ENCODE measurements at regions not wholly inside any gene's neighbourhood (a gene's known extent, or its start where the extent isn't known, plus 50 kb on each side); places are given as distances from the start of the nearest gene placed in this dataset.

GRCh38 chr2:207408086-207408794 lies 121.5 kb upstream of the CREB1 start:
- DNase-seq (ENCODE audit: low read depth): no peak
- Mint-ChIP-seq H3K27me3 (ENCODE audit: low read depth, unreplicated experiment) (no peaks in the 10 kb centered on the region), H3K9me3 (ENCODE audit: unreplicated experiment) (peaks cover 7% of the 10 kb centered on the region), H3K4me3 (ENCODE audit: unreplicated experiment) (no peak overlapping the region), H3K4me1 (ENCODE audit: low read depth, unreplicated experiment) (peaks cover 21% of the 10 kb centered on the region), H3K27ac (ENCODE audit: unreplicated experiment) (no peak overlapping the region), H3K36me3 (ENCODE audit: low read depth, unreplicated experiment) (peaks cover 2% of the 10 kb centered on the region)
- no peaks in the 10 kb centered on the region for H3K79me2 ChIP-seq (ENCODE audit: insufficient read depth, low read length)
- peaks cover 4% of the 10 kb centered on the region for H3K4me1 ChIP-seq (ENCODE audit: insufficient read depth, low read length)
- H3K36me3 ChIP-seq (ENCODE audit: insufficient read depth, low read length): no peaks in the 10 kb centered on the region
- no peak overlapping the region for H3K27ac ChIP-seq (ENCODE audit: low read depth, low read length)
- H3K4me3 ChIP-seq (ENCODE audit: insufficient read depth, low read depth, low read length): no peak overlapping the region
- TF ChIP-seq CTCF (IDR thresholded peaks at IDR 0.05; ENCODE audit: insufficient read depth, low read depth, low read length) (no peak), EZH2 (IDR thresholded peaks at IDR 0.05; ENCODE audit: insufficient read depth, low read length) (no peak)
- no peak for FAIRE-seq
- peak overlapping the region; percentile 21 for H2AFZ ChIP-seq (ENCODE audit: low read depth, low read length)
- H3K9ac ChIP-seq (ENCODE audit: low read length): no peak overlapping the region
- no peaks in the 10 kb centered on the region for H3K9me3 ChIP-seq (ENCODE audit: insufficient read depth, low read depth, low read length)
- peak overlapping the region; percentile 38 for H3K4me2 ChIP-seq (ENCODE audit: low read length)
- no peaks in the 10 kb centered on the region for H4K20me1 ChIP-seq (ENCODE audit: insufficient read depth, low read length)
- H3K27me3 ChIP-seq (ENCODE audit: insufficient read depth, low read length): no peaks in the 10 kb centered on the region

DNA sequence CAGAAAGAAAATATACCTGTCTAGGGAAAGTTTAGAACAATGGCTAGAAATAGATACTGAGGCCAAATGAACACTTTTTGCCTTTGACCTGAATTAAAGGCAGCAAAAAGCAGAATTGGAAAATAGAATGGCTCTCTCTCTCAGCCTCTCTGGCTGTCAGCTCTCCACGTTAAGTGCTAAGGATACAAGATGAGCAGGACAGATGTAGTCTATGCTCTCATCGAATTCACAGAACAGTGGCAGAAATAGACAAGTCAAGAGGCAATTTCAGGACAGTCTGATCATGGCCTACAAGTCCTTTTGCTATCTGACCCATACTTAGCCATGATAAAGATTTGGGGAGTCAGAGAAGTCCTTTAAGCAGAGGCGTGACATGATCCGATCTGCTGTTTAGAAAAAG lies 120.2 kb upstream of the CREB1 start:
- Histone ChIP-seq H3K36me3 (ENCODE audit: insufficient read depth, low read length) (no peaks in the 10 kb centered on the region), H3K4me3 (ENCODE audit: insufficient read depth, low read depth, low read length) (no peak overlapping the region), H3K9ac (ENCODE audit: low read length) (no peak overlapping the region), H3K79me2 (ENCODE audit: insufficient read depth, low read length) (no peaks in the 10 kb centered on the region), H4K20me1 (ENCODE audit: insufficient read depth, low read length) (no peaks in the 10 kb centered on the region), H2AFZ (ENCODE audit: low read depth, low read length) (no peak overlapping the region), H3K27ac (ENCODE audit: low read depth, low read length) (no peak overlapping the region), H3K9me3 (ENCODE audit: insufficient read depth, low read depth, low read length) (no peaks in the 10 kb centered on the region), H3K27me3 (ENCODE audit: insufficient read depth, low read length) (no peaks in the 10 kb centered on the region), H3K4me1 (ENCODE audit: insufficient read depth, low read length) (peaks cover 4% of the 10 kb centered on the region), H3K4me2 (ENCODE audit: low read length) (no peak overlapping the region)
- Mint-ChIP-seq H3K4me1 (ENCODE audit: low read depth, unreplicated experiment) (peaks cover 21% of the 10 kb centered on the region), H3K36me3 (ENCODE audit: low read depth, unreplicated experiment) (peaks cover 2% of the 10 kb centered on the region), H3K27me3 (ENCODE audit: low read depth, unreplicated experiment) (no peaks in the 10 kb centered on the region), H3K9me3 (ENCODE audit: unreplicated experiment) (peaks cover 3% of the 10 kb centered on the region), H3K4me3 (ENCODE audit: unreplicated experiment) (no peak overlapping the region), H3K27ac (ENCODE audit: unreplicated experiment) (no peak overlapping the region)
- TF ChIP-seq EZH2 (IDR thresholded peaks at IDR 0.05; ENCODE audit: insufficient read depth, low read length) (no peak), CTCF (IDR thresholded peaks at IDR 0.05; ENCODE audit: insufficient read depth, low read depth, low read length) (no peak)
- FAIRE-seq (no peak), DNase-seq (ENCODE audit: low read depth) (no peak)

GRCh38 chr2:207412787-207413310 lies 116.9 kb upstream of the CREB1 start:
- Histone ChIP-seq H3K79me2 (ENCODE audit: insufficient read depth, low read length) (no peaks in the 10 kb centered on the region), H3K36me3 (ENCODE audit: insufficient read depth, low read length) (no peaks in the 10 kb centered on the region), H3K9me3 (ENCODE audit: insufficient read depth, low read depth, low read length) (no peaks in the 10 kb centered on the region), H3K4me3 (ENCODE audit: insufficient read depth, low read depth, low read length) (no peak overlapping the region), H3K27me3 (ENCODE audit: insufficient read depth, low read length) (no peaks in the 10 kb centered on the region), H4K20me1 (ENCODE audit: insufficient read depth, low read length) (no peaks in the 10 kb centered on the region), H3K9ac (ENCODE audit: low read length) (no peak overlapping the region), H3K4me2 (ENCODE audit: low read length) (no peak overlapping the region), H3K27ac (ENCODE audit: low read depth, low read length) (no peak overlapping the region), H2AFZ (ENCODE audit: low read depth, low read length) (no peak overlapping the region), H3K4me1 (ENCODE audit: insufficient read depth, low read length) (peaks cover 4% of the 10 kb centered on the region)
- H3K9me3 Mint-ChIP-seq (ENCODE audit: unreplicated experiment): peaks cover 2% of the 10 kb centered on the region
- H3K36me3 Mint-ChIP-seq (ENCODE audit: low read depth, unreplicated experiment): peaks cover 2% of the 10 kb centered on the region
- no peak for DNase-seq (ENCODE audit: low read depth)
- H3K4me3 Mint-ChIP-seq (ENCODE audit: unreplicated experiment): no peak overlapping the region
- FAIRE-seq: no peak
- no peak overlapping the region for H3K27ac Mint-ChIP-seq (ENCODE audit: unreplicated experiment)
- no peaks in the 10 kb centered on the region for H3K27me3 Mint-ChIP-seq (ENCODE audit: low read depth, unreplicated experiment)
- H3K4me1 Mint-ChIP-seq (ENCODE audit: low read depth, unreplicated experiment): peaks cover 28% of the 10 kb centered on the region
- TF ChIP-seq CTCF (IDR thresholded peaks at IDR 0.05; ENCODE audit: insufficient read depth, low read depth, low read length): no peak
